ENCODE measurements at regions not wholly inside any gene's neighbourhood (a gene's known extent, or its start where the extent isn't known, plus 50 kb on each side); places are given as distances from the start of the nearest gene placed in this dataset.

DNA sequence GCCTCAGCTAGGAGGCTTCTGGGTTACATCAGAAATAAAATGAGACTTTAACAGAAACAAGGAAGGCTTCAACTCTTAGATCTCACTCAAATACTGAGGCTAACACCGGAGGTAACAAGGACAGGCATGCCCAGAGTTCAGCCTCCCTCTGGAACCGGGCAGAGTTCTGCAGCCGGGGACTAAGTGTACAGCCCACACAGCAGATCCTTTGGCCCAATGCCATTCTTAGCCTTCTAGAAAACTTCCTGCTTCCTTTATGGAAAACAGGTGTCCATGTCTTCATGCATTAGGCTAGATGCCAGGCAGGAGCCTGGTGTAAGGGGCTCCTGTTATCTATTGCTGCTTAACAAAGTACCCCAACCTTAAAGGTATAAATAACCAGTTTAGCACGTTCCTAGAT, 369.7 kb downstream of the BCOR start:
- DNase-seq, result no peak

DNA sequence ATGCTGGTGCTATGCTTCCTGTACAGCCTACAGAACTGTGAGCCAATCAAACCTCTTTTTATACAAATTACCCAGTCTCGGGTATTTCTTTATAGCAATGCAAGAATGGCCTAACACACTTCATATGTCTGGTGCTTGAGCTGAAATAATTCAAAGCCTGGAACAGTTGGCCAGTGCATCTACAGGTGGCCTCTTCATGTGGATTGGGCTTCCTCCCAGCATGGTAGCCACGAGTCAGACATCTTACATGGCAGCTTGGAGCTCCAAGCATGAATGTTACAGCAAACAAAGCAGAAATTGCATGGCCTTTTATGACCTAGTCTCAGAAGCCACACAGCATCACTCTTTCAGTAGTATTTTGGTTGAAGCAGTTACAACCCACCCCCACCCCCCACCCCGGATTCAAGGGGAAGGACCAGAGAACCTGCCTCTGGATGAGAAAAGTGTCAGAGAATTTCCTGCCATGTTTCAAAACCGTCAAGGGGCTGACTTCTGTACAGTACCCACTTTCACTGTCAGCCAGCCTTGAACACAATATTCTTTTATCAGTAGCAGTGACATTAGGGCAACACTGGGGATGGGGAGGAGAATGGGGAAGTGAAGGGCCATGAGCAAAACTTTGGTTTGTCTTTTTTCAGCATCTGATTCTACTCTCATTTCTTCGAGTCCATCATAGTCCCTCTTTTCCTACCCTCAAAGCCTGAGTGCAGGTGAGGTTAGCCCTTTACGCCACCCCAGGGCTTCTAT, 368.7 kb downstream of the BCOR start:
- DNase-seq, result no peak

DNA sequence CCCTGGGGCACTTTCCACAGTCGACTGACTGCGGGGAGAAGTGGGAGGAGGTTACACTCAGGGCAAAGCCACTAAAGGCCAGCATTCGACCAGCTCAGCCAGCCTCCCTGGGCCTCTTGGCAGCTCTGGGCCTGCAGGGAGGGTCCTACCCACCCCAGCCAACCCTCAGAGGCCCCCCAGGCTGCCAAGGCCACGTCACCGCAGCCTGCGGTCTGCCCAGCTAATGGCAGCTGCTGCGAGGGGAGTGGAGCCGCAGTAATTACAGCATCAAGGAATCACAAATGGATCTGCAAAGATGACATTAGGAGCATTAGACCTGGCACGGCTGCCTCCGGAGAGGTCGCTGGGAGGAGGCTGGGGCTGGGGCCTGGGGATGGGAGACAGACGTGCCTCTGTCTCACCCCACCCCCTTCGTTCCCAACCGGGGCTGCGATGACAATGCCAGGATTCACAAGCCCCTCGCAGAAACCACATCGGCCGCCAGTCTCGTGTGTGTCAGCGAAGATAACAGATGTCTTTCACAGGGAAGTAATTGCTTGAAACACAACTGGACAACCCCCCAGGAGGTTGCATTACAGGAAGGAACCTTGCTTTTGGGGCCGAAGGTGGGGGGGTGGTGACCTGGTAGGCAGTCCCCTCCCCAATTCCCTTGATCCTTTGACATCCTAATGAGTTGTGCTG, 367.6 kb downstream of the BCOR start:
- no peak for DNase-seq

DNA sequence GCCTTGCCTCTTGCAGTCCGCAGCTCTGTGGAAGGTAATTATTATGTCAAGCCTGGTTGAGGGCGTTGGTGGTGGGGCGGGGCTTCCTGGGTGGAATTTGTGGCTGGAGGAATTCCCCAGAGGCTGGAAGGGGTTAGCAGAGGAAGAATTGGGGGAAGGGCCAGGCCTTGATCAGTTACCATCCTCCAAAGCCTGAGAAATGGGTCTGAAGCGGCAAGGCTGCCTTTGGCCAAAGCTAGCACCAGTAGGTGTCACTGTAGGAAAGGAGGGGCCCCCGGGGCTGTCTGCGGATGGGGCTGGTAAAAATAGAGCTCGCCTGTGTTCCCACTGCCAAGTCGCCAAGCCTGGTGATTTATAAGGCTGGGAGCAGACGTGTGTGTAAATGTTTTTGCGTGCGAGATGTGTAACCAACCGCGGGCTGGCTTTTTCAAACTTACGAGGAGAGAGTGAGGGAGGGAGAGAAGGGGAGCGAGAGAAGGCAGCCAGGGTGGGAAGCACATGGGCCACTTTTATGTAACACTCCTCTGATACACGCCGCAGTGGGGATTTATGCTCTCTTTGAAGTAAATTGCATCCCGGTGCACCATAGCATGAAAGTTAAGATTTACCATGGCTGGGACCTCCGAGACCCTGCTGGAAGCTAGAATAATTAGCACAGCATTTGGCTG, 367.0 kb downstream of the BCOR start:
- DNase-seq, result peak; percentile 5

DNA sequence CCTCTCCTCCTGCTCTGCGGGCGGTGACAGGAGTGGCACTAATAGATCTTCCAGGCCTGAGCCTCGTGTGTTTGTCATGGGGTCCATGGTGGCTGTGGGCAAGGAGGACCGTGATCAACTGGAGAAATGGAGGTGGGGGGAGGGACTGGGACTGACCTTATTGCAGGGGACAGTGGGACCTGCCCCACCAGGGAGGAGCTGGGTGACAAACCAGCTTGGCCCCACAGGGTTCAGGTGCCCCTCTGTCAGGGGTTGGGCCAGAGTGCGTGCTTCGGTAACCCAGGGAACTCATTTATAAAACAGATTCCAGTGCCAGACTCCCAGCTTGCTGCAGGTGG, 366.5 kb downstream of the BCOR start:
- DNase-seq, result no peak

DNA sequence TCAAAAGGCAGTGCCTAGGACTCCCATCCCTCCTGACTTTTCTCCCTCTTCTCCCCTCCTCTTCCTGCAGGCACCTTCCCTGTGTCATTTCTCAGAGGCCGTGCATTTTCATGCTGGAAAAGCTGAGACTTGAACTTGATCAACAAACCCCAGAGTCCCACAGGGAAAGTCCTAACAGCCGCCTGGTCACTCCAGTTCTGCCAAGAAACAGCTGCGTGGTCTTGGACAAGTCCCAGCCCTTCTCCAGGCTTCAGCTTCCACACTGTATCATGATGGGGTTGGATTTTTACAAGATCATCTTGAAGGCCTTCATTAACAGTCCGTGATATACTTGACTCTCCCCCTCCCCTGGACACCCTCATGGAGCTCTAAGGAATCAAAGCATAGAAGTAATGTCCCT, 366.0 kb downstream of the BCOR start:
- no peak for DNase-seq

DNA sequence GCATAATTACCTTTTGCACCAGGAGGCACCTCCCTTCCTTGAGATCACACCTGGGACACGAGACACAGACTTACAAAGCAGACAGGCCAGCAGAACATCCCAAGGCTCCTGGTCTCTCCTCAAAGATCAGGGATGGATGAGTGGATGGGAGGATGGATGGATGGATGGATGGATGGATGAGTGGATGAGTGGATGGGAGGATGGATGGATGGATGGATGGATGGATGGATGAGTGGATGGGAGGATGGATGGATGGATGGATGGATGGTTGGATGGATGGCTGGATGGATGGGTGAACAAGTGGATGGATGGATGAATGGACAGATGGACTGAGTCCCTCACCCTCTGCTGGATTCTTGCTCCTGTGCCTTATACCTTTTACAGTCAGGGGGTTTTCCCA, 364.0 kb downstream of the BCOR start:
- no peak for DNase-seq

DNA sequence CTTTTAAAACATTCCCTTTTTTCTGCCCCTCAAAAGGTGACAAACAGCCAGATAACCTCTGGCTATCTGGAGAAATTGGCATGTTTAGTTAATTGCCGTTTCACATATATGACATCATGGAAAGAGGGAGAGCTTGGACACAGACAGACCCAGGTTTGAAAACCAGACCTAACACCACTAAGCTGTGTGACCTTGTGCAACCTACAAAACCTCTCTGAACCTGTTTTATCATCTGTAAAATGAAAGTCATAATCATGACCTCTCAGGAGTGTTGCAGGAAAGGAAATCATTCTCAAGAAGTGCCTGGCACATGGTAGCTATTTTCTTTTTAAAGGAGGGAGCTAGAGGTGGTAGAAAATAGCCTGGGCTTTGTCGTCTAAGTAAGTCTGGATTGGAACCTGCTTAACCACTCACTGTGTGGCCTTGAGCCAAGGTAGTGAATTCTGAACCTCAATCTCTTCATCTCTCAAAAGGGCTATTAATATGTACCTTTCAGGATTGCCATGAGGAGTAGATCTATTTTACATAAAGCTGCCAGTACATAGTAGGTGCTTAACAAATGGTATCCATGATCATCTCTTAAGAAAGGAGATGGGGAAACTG, 363.5 kb downstream of the BCOR start:
- no peak for DNase-seq

DNA sequence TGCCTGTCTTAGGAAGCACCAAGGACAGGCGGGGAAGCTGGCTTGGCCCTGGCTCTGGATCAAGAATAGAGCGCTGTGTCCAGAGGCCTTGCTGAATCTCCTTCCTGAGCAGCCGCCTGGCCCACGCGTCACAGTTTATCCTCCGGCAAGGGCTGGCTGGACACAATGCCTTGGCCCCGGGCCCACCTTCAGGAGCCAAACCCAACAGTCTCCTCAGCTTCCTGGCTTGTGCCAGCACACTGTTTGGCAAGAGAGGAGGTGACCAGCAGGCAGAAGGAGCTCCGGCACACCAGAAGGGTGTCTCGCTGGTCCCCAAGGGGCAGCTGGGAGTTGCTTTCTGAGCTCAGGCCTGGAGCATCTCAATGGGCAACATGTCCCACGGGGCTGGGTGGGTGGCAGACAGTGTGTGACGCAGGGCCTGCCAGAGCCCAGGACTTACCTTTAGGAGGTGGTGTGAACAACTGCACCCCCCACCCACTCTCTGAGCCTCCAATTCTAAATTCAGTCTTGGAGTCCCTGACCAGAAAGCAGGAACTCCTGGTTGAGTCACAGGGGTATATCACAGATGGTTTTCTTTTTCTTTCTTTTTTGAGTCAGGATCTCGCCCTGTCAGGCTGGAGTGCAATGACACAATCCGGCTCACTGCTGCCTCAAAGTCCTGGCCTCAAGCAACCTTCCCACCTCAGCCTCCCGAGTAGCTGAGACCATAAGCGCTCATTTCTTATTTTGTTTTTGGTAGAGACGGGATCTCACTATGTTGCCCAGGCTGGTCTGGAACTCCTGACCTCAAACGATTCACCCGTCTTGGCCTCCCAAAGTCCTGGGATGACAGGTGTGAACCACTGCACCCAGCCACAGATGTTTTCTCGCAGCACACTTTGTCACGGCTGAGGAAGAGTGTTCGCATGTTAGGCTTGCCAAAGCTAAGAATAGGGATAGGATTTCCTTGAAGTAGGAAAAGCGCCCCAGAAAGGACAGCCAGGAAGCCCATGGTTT, 361.2 kb downstream of the BCOR start:
- no peak for DNase-seq

DNA sequence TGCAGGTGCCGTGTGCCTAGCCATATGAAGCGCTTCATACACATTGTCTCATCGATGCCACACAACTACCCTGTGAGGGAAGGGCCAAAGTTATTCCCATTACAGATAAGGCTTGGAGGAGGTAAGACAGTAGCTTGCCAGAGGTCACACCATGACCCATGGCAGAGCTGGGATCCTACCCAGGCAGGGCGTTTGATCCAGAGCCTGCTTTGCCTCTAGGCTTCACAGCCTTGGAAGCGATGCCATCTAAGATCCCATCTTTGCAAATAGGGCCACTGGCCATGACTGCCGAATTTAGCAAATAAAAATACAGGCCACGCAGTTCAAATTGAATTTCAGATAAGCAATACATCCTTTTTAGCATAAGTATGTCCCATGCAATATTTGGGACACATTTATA, 358.2 kb downstream of the BCOR start:
- no peak for DNase-seq

DNA sequence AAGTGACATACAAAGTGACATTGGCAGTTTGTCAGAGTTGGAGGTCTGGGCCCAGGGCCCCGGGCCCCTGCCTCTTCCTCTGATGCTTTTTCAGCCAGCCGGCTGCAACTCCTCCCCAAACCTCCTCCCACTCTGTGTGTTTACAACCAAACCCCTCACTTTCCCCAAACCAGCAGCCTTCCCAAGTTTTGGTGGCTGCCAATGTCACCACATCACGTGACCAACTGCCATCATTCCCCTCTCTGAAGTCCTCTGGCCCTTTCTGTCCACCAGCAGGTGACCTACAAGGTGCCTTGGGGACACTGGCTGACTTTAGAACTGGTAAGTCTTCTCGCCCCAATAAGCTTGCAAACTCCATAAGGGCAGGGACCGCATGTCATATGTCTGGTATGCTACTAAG, 357.7 kb downstream of the BCOR start:
- DNase-seq, result no peak

DNA sequence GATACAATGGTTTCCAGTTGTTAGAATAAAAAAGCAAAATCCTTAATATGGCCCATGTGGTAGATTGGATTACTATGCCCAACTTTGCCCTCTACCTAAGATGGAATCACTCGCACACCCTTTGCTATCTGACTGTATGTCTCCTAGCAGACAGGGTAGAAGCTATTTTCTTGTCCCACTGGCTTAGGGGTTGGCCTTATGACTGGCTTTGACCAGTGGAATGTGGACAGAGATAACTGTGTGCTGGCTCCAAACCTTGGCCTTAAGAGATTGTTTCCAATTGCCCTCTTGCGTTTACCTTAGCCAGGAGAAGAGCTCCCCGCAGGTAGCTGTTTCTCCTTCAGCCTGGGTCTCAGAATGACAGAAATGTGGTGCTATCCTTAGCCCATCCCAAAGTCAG, 355.9 kb downstream of the BCOR start:
- DNase-seq, result no peak

DNA sequence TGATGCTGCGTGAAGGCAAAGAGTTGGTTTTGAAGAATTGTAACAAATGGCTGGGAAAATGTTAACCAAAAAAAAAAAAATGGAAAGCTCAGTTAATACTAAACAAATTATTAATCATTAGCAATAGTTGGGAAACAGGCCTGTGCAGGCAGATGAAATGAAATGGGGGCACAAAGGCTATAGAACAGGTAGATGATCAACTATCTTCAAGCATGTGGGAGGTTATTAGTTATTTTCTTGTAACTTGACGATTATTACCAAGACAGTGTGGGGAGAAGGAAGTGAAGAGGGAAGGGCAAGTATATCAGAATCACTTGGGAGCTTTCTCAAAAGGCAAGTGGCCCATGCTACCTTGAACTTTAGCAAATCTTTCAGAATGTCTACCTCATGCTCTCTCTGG, 351.9 kb downstream of the BCOR start:
- no peak for DNase-seq

DNA sequence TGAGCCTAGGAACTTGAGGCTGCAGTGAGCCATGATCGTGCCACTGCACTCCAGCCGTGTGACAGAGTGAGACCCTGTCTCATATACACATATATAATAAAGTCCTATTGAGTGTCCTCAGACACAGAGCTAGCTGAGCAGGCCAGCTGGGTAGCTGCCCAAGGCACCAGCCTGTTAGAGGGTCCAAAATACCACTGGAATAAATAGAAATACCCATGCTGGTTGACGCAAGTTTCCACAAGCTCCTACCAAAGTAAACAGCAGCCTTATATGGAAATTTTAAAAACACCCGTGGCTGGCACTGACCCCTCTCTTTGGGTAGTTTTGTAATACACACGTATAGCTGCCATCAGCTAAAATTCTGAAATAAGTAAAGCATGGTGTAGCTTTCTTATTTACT, 348.6 kb downstream of the BCOR start:
- DNase-seq, result no peak

DNA sequence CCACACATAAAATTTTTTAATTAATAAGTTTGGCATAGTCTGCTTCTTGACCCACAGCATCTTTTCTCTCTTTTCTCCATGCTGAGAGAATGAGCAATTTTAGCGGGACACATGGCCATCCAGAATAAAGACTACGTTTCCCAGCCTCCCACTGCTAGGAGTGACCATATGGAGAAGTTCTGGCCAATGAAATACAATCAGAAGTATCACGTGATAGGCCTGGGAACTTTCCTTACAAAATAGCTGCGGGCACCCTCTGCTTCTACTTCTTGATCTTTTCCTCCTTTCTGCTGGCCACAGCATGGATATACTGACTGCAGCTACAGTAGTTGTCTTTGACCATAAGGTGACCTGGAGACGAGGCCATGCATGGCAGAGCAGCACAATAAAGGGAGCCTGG, 348.0 kb downstream of the BCOR start:
- no peak for DNase-seq

DNA sequence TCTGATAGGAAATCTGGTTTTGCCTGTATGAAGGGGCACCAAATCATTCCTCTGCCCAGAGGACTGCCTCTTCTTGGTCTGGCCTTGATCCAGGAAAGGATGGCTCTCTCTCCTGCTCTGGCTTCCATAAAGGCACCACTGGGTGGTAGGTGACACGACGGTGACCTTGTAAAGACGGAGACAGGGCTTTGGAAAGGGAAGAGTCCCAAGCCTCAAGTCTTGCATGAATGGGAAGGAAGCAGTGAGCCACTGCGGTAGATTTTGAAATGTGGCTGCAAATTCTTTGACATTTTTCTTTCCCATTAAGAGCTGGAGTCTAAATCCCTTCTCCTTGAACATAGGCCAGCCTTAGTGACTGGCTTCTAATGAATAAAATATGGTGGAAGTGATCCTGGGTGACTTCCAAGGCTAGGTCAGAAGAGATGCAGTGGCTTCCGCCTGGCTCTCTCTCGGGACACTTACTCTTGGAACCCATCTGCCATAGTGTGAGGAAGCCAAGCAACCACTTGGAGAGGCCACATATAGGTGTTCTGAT, 347.4 kb downstream of the BCOR start:
- no peak for DNase-seq

DNA sequence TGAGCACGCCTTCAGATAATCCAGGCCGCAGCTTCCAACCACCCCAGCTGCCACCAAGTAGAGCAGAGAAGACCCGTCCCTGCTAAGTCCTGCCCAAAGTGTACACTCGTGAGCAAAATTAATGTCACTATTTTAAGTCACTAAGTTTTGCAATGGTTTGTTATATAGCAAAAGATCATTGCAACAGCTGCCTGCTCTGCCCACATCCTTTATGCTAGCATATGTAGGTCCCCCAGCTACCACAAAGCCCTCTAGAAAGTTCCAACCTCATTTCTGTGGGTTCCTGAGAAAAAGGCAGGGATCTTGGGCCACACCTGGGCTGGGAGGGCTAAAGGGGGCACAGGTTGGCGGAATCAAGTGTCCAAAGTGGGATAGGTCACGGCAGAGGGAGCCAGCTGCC, 346.9 kb downstream of the BCOR start:
- DNase-seq, result no peak

DNA sequence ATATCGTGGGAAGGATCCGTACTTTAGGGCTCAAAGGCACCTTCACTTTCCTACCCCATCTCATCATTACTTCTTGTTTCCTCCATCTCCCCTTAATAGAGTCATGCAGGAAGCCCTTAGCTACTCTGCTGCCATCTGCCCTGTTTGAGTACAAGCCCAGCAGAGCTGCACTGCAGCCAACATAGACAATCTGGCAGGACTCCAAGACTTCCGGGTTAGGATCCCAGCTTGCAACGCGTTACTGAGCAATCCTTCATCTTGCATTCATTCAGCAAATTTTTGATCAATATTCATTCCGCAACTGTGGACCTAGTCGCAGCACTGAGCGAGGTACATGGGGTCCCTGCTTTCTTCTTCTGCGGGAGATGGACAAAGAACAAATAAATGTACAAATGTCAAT, 344.9 kb downstream of the BCOR start:
- DNase-seq, result no peak

DNA sequence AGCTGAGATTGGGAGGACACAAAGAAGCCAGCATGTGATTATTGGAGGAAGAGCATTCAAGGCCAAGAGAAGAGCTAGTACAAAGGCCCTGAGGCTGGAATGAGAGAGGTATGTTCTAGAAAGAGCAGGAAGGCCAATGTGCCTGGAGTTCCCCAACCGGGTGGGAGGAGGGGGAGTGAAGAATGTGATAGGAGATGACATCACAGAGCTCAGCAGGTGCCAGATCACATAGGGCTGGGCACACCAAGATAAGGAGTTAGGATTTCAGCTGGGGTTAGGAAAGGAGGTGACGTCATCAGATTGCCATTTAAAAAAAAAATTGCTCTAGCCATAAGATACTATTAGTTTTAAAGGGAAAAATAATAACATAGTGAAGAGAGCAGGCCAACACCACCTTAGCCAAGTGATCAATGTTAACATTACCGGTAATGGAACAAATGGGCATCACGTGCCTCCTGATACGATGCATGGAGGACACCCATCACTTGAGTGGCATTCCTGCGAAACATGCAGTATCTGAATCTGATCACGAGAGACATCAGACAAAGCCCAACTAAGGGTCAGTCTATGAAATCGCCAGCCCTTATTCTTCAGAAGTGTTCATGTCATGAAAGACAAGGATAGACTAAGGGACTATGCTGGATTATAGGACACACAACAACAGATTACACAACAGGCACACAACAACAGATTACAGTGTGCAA, 344.3 kb downstream of the BCOR start:
- DNase-seq, result no peak

DNA sequence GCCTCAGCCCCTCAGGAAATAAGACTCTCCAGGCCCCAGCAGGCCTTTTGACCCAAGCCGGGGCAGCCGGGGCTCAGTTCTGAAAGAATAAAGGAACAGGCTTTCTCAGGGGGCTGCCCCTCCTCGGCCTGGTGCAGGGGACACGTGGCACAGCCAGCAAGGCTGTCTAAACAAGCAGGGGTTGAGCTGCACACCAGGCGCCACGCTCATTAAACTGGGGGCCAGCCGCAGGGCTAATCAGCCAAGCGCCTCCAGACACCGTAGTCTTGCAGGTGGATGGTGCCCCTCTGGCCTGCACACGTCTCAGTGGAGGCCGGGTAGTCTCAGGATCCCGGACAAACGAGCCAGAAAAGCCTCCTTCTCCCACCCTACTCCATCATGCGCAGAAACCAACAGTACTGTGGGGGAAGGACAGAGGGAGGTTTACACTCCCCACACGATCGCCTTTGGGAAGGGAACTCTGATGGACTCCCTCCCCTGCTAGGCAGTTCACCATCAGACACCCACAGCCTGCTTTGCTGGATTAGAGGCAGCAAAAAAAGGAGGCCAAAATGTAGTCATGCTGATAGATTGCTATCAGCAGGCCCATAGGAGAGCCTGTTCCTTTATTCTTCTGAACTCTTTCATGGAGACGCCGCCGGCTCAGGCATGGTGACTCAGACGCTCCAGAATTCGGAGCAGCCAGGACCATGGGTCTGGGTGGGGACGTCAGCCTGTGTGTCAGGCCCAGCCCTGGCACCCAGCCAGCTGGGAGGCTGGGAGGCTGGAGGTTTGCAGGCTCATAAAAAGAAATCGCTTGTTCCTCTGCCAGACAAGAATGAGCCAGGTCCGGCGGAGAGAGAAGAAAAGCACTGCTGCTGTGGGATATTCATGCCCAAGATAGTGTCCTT, 342.4 kb downstream of the BCOR start:
- no peak for DNase-seq

Measured in NCI-H2081 treated with DMSO at 0.1 percent for 48 hours (cell line).